GM23338 (cell line): ENCODE measurements at regions not wholly inside any gene's neighbourhood (a gene's known extent, or its start where the extent isn't known, plus 50 kb on each side); places are given as distances from the start of the nearest gene placed in this dataset.

Experiments used
- ATAC-seq: fragments of 200-7000 bp; cut with Tn5 transposase; 3 replicates; pipeline ENCODE4 v1.9.1; 2020
- DNase-seq: peaks from one replicate; pipeline ENCODE4 v3.0.0-alpha.2; 2015; ENCODE audit warnings: low spot score
- H2AFZ ChIP-seq: fragments of 200-600 bp; sonication (generic); 2 replicates; pipeline ENCODE4 v1.8.0; 2016; ENCODE audit warnings: antibody characterized with exemption, mild to moderate bottlenecking, moderate library complexity
- H3F3A ChIP-seq: fragments of 200-600 bp; sonication (generic); replicated peaks from 2 replicates; pipeline ENCODE4 v1.8.0; 2017; ENCODE audit warnings: antibody characterized with exemption, mixed run types, low read depth
- H3K27ac ChIP-seq: fragments of 200-600 bp; sonication (generic); 2 replicates; pipeline ENCODE4 v1.6.1; 2016; ENCODE audit warnings: low read depth
- H3K27me3 ChIP-seq: fragments of 200-600 bp; sonication (generic); 2 replicates; pipeline ENCODE4 v1.8.0; 2016; ENCODE audit warnings: mild to moderate bottlenecking, mixed run types, moderate library complexity; ENCODE audit not compliant: insufficient read depth
- H3K36me3 ChIP-seq: fragments of 200-600 bp; sonication (generic); 2 replicates; pipeline ENCODE4 v1.8.0; 2016; ENCODE audit warnings: mild to moderate bottlenecking; ENCODE audit not compliant: insufficient read depth
- H3K4me1 ChIP-seq: fragments of 200-600 bp; sonication (generic); 2 replicates; pipeline ENCODE4 v1.8.0; 2016; ENCODE audit warnings: mild to moderate bottlenecking, moderate library complexity; ENCODE audit not compliant: insufficient read depth
- H3K4me2 ChIP-seq: fragments of 200-600 bp; sonication (generic); 2 replicates; pipeline ENCODE4 v1.7.1; 2017; ENCODE audit warnings: mixed run types
- H3K4me3 ChIP-seq: fragments of 200-600 bp; sonication (generic); 2 replicates; pipeline ENCODE4 v1.6.1; 2016; ENCODE audit warnings: mixed run types
- H3K79me2 ChIP-seq: fragments of 200-600 bp; sonication (generic); replicated peaks from 2 replicates; pipeline ENCODE4 v1.8.0; 2017; ENCODE audit warnings: mild to moderate bottlenecking; ENCODE audit not compliant: insufficient read depth
- H3K9me2 ChIP-seq: fragments of 200-600 bp; sonication (generic); 2 replicates; pipeline ENCODE4 v1.8.0; 2017; ENCODE audit not compliant: insufficient read depth
- H4K20me1 ChIP-seq: fragments of 200-600 bp; sonication (generic); replicated peaks from 2 replicates; pipeline ENCODE4 v1.8.0; 2017; ENCODE audit warnings: mild to moderate bottlenecking; ENCODE audit not compliant: insufficient read depth
- H3K27ac Mint-ChIP-seq: 2 replicates; pipeline ENCODE4 v1.8.0; 2020; ENCODE audit warnings: inconsistent platforms, mild to moderate bottlenecking, moderate library complexity, mixed read lengths
- H3K27me3 Mint-ChIP-seq: 3 replicates; pipeline ENCODE4 v1.8.0; 2022; ENCODE audit warnings: low read depth, mild to moderate bottlenecking, moderate library complexity, mixed read lengths, inconsistent platforms; ENCODE audit not compliant: insufficient read depth, poor library complexity
- H3K36me3 Mint-ChIP-seq: 3 replicates; pipeline ENCODE4 v1.8.0; 2021; ENCODE audit warnings: low read depth, mild to moderate bottlenecking, inconsistent platforms, moderate library complexity, mixed read lengths
- H3K4me1 Mint-ChIP-seq: 3 replicates; pipeline ENCODE4 v1.8.0; 2020; ENCODE audit warnings: mild to moderate bottlenecking, inconsistent platforms, mixed read lengths
- H3K4me3 Mint-ChIP-seq: 3 replicates; pipeline ENCODE4 v1.8.0; 2021; ENCODE audit warnings: moderate library complexity, mild to moderate bottlenecking, inconsistent platforms, mixed read lengths
- H3K9me3 Mint-ChIP-seq: 3 replicates; pipeline ENCODE4 v1.8.0; 2020; ENCODE audit warnings: moderate library complexity, mild to moderate bottlenecking, inconsistent platforms, mixed read lengths
- CREB1 ChIP-seq: fragments of 250-450 bp; sonication (Bioruptor Pico); IDR thresholded peaks from 2 replicates; pipeline ENCODE4 v1.5.0; 2020; ENCODE audit warnings: low read depth, mild to moderate bottlenecking, moderate library complexity
- CTCF ChIP-seq, 2 experiments: fragments of 200-600 bp in 1 of 2; sonication (generic) in 1 of 2; conservative IDR thresholded peaks; 2 replicates each; pipeline versions ENCODE4 v1.5.1 to v1.6.1; 2016 to 2017; ENCODE audit warnings: antibody characterized with exemption in 2 of 2, low read depth in 2 of 2, mild to moderate bottlenecking in 2 of 2, moderate library complexity in 1 of 2
- ETS1 ChIP-seq: IDR thresholded peaks from 2 replicates; pipeline ENCODE4 v1.6.1; 2016; ENCODE audit warnings: antibody characterized with exemption
- EZH2 ChIP-seq: fragments of 200-600 bp; sonication (generic); IDR thresholded peaks from one replicate; pipeline ENCODE4 v1.8.0; 2017; ENCODE audit warnings: antibody characterized with exemption, mild to moderate bottlenecking, low read depth; ENCODE audit not compliant: unreplicated experiment
- EZH2phosphoT487 ChIP-seq: fragments of 200-600 bp; sonication (generic); IDR thresholded peaks from one replicate; pipeline ENCODE4 v1.8.1; 2018; ENCODE audit warnings: antibody characterized with exemption; ENCODE audit not compliant: unreplicated experiment
- JUNB ChIP-seq: IDR thresholded peaks from one replicate; pipeline ENCODE4 v1.6.1; 2016; ENCODE audit warnings: antibody characterized with exemption; ENCODE audit not compliant: unreplicated experiment
- NANOG ChIP-seq: IDR thresholded peaks from 2 replicates; pipeline ENCODE4 v1.6.1; 2016; ENCODE audit warnings: antibody characterized with exemption, borderline replicate concordance
- POLR2AphosphoS5 ChIP-seq: IDR thresholded peaks from 2 replicates; pipeline ENCODE4 v1.6.1; 2016; ENCODE audit warnings: antibody characterized with exemption, low read depth
- REST ChIP-seq: IDR thresholded peaks from one replicate; pipeline ENCODE4 v1.6.1; 2018; ENCODE audit warnings: antibody characterized with exemption; ENCODE audit not compliant: unreplicated experiment
- STAT1 ChIP-seq: IDR thresholded peaks from one replicate; pipeline ENCODE4 v1.6.1; 2016; ENCODE audit warnings: antibody characterized with exemption; ENCODE audit not compliant: unreplicated experiment
- ZNF114 ChIP-seq: fragments of 250-450 bp; sonication (Bioruptor Pico); IDR thresholded peaks from 2 replicates; pipeline ENCODE4 v1.5.0; 2020; ENCODE audit warnings: mild to moderate bottlenecking, moderate library complexity
- ZNF331 ChIP-seq: fragments of 250-450 bp; sonication (Bioruptor Pico); IDR thresholded peaks from 2 replicates; pipeline ENCODE4 v1.5.0; 2020; ENCODE audit warnings: low read depth, mild to moderate bottlenecking, moderate library complexity
- ZNF462 ChIP-seq: fragments of 250-450 bp; sonication (Bioruptor Pico); IDR thresholded peaks from 2 replicates; pipeline ENCODE4 v1.5.0; 2020; ENCODE audit warnings: mild to moderate bottlenecking, moderate library complexity

- TF ChIP-seq REST (no peak), ZNF462 (no peak)
Observed at GRCh38 chr4:181685911-181686310, 557.3 kb upstream of the TENM3 start (continued).

GRCh38 chr4:181687116-181687515 lies 556.1 kb upstream of the TENM3 start:
- H3K4me3 ChIP-seq, result no peak overlapping the region
- Mint-ChIP-seq H3K27me3 (no peaks in the 10 kb centered on the region), H3K27ac (no peak overlapping the region), H3K4me3 (no peak overlapping the region), H3K4me1 (peaks cover 27% of the 10 kb centered on the region), H3K36me3 (no peaks in the 10 kb centered on the region), H3K9me3 (no peaks in the 10 kb centered on the region)
- 0 out of 2 replicates have a peak overlapping the region, but pooled peaks have one; percentile 41 for H3K4me2 ChIP-seq
- ATAC-seq, result no peak
- H2AFZ ChIP-seq, result peak overlapping the region; percentile 49; the same call in 1 of the 2 replicates
- no peaks in the 10 kb centered on the region for H3K79me2 ChIP-seq
- no peaks in the 10 kb centered on the region for H3K9me2 ChIP-seq
- no peaks in the 10 kb centered on the region for H3K36me3 ChIP-seq
- H3K27ac ChIP-seq, result no peak overlapping the region
- H3K27me3 ChIP-seq, result no peaks in the 10 kb centered on the region
- no peak for DNase-seq
- peaks cover 21% of the 10 kb centered on the region for H3K4me1 ChIP-seq
- H3F3A ChIP-seq, result no peaks in the 10 kb centered on the region
- no peaks in the 10 kb centered on the region for H4K20me1 ChIP-seq
- no peak for TF ChIP-seq POLR2AphosphoS5
- no peak for TF ChIP-seq CREB1 (CRISPR knock-in tag)
- TF ChIP-seq EZH2phosphoT487, result no peak
- no peak for TF ChIP-seq EZH2
- TF ChIP-seq ZNF114 (CRISPR knock-in tag), result no peak
- TF ChIP-seq CTCF (conservative IDR thresholded peaks at IDR 0.05; ENCODE audit: low read depth in 2 of 2), result no peak
- TF ChIP-seq NANOG, result no peak
- no peak for TF ChIP-seq ZNF331 (CRISPR knock-in tag)
- no peak for TF ChIP-seq STAT1
- no peak for TF ChIP-seq ETS1
- TF ChIP-seq JUNB, result no peak
